NCI-H2227 (cell line): ENCODE measurements at regions not wholly inside any gene's neighbourhood (a gene's known extent, or its start where the extent isn't known, plus 50 kb on each side); places are given as distances from the start of the nearest gene placed in this dataset.
"Not testable (repeated sequence)": the region's sequence is repeated elsewhere in the genome, so short reads cannot be mapped to it uniquely, and the experiment has no call there.

Experiments
- DNase-seq: peaks from one replicate; lab custom pipeline; 2025; ENCODE audit not compliant: unreplicated experiment; lab: John Stamatoyannopoulos, UW

- no peak for DNase-seq
These were observed 227.7 kb upstream of the TMEM260 start for GRCh38 chr14:56351861-56352260.

- DNase-seq: no peak
These were observed 226.6 kb upstream of the TMEM260 start for GRCh38 chr14:56352999-56353398.

GRCh38 chr14:56357428-56357827 lies 222.2 kb upstream of the TMEM260 start:
- no peak for DNase-seq

GRCh38 chr14:56358275-56358674 lies 221.3 kb upstream of the TMEM260 start:
- DNase-seq: no peak

- DNase-seq: no peak
These were observed 220.6 kb upstream of the TMEM260 start for GRCh38 chr14:56358851-56359614.

- DNase-seq: not testable (repeated sequence)
These were observed 213.9 kb upstream of the TMEM260 start for GRCh38 chr14:56365663-56366062.

GRCh38 chr14:56367416-56367815 lies 212.2 kb upstream of the TMEM260 start:
- DNase-seq: no peak

GRCh38 chr14:56371737-56372136 lies 207.9 kb upstream of the TMEM260 start:
- DNase-seq: no peak

GRCh38 chr14:56374421-56374820 lies 205.2 kb upstream of the TMEM260 start:
- DNase-seq: no peak

GRCh38 chr14:56378046-56378445 lies 201.6 kb upstream of the TMEM260 start:
- no peak for DNase-seq

GRCh38 chr14:56378475-56378877 lies 201.1 kb upstream of the TMEM260 start:
- no peak for DNase-seq

GRCh38 chr14:56379956-56380355 lies 199.6 kb upstream of the TMEM260 start:
- no peak for DNase-seq

GRCh38 chr14:56386024-56386423 lies 193.6 kb upstream of the TMEM260 start:
- no peak for DNase-seq

- DNase-seq: no peak
These were observed 188.7 kb upstream of the TMEM260 start for GRCh38 chr14:56390859-56391258.

- DNase-seq: no peak
These were observed 184.6 kb upstream of the TMEM260 start for GRCh38 chr14:56394826-56395530.

GRCh38 chr14:56400109-56400825 lies 179.3 kb upstream of the TMEM260 start:
- DNase-seq: no peak

GRCh38 chr14:56412468-56413434 lies 166.8 kb upstream of the TMEM260 start:
- DNase-seq: no peak

- DNase-seq: no peak
These were observed 165.9 kb upstream of the TMEM260 start for GRCh38 chr14:56413721-56414120.

- DNase-seq: no peak
These were observed 165.4 kb upstream of the TMEM260 start for GRCh38 chr14:56414236-56414635.

GRCh38 chr14:56416213-56416612 lies 163.4 kb upstream of the TMEM260 start:
- DNase-seq: no peak

- DNase-seq: no peak
These were observed 162.4 kb upstream of the TMEM260 start for GRCh38 chr14:56417173-56417572.
